Spleen (tissue), 7 donors: ENCODE measurements at regions not wholly inside any gene's neighbourhood (a gene's known extent, or its start where the extent isn't known, plus 50 kb on each side); places are given as distances from the start of the nearest gene placed in this dataset.
"Not testable (repeated sequence)": the region's sequence is repeated elsewhere in the genome, so short reads cannot be mapped to it uniquely, and the experiment has no call there.

Experiments
- POLR2A ChIP-seq, 3 donors: fragments of 450-650 bp; IDR thresholded peaks; one replicate each; pipeline ENCODE4 v1.5.1; 2017; ENCODE audit warnings: antibody characterized with exemption in 3 of 3, mild to moderate bottlenecking in 1 of 3
- POLR2AphosphoS5 ChIP-seq, 3 donors: sonication (generic); formaldehyde crosslinking; IDR thresholded peaks; one replicate each; pipeline ENCODE4 v1.5.1; 2017; ENCODE audit warnings: antibody characterized with exemption in 3 of 3
- TF ChIP-seq, protein P1 (sequence below), 11 experiments: fragments of 200-600 bp in 7 of 11; fragments of 450-650 bp in 4 of 11; sonication (generic) in 4 of 11; IDR thresholded peaks in 8 of 11; conservative IDR thresholded peaks in 3 of 11; 1 replicate in 7 of 11; 2 replicates in 4 of 11; pipeline versions ENCODE4 v1.4.0 to v1.8.0; 2016 to 2021; ENCODE audit warnings: antibody characterized with exemption in 11 of 11, inconsistent platforms in 4 of 11, mild to moderate bottlenecking in 1 of 11
- donor health status: DM: no; HTN: no; CAD: no; lungs with moderate emphysema.
- donor health status: DM: no; HTN: no; CAD: no.
- donor health status: DM: no; HTN: no; CAD: no.

DNA sequence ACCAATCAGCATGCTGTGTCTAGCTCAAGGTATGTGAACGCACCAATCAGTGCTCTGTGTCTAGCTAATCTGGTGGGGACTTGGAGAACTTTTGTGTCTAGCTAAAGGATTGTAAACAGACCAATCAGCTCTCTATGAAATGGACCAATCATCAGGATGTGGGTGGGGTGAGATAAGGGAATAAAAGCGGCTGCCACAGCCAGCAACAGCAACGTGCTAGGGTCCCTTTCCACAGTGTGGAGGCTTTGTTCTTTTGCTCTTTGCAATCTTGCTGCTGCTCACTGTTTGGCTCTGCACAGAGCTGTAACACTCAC lies 1353.9 kb upstream of the CDH18 start:
- TF ChIP-seq, protein P1, sequence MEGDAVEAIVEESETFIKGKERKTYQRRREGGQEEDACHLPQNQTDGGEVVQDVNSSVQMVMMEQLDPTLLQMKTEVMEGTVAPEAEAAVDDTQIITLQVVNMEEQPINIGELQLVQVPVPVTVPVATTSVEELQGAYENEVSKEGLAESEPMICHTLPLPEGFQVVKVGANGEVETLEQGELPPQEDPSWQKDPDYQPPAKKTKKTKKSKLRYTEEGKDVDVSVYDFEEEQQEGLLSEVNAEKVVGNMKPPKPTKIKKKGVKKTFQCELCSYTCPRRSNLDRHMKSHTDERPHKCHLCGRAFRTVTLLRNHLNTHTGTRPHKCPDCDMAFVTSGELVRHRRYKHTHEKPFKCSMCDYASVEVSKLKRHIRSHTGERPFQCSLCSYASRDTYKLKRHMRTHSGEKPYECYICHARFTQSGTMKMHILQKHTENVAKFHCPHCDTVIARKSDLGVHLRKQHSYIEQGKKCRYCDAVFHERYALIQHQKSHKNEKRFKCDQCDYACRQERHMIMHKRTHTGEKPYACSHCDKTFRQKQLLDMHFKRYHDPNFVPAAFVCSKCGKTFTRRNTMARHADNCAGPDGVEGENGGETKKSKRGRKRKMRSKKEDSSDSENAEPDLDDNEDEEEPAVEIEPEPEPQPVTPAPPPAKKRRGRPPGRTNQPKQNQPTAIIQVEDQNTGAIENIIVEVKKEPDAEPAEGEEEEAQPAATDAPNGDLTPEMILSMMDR (IDR thresholded peaks at IDR 0.05 in 8 of 11, conservative IDR thresholded peaks at IDR 0.05 in 3 of 11), result not testable (repeated sequence)
- TF ChIP-seq POLR2A, POLR2AphosphoS5 (IDR thresholded peaks at IDR 0.05): not testable (repeated sequence)
